Fibroblast of pulmonary artery (primary cell): ENCODE measurements at regions not wholly inside any gene's neighbourhood (a gene's known extent, or its start where the extent isn't known, plus 50 kb on each side); places are given as distances from the start of the nearest gene placed in this dataset.

ENCODE experiments used
- DNase-seq: peaks from one replicate; pipeline ENCODE4 v3.0.0-alpha.2; 2010; ENCODE audit warnings: low read depth
- H3K4me3 ChIP-seq: replicated peaks from 2 replicates; pipeline ENCODE4 v1.5.1; 2011; ENCODE audit warnings: low read depth, mild to moderate bottlenecking, control low read depth, low read length, moderate library complexity
- CTCF ChIP-seq: IDR thresholded peaks from 2 replicates; pipeline ENCODE4 v1.5.1; 2011; ENCODE audit warnings: mild to moderate bottlenecking, control low read depth, low read length, inconsistent platforms; ENCODE audit errors: missing control alignments

- no peak for TF ChIP-seq CTCF
- DNase-seq = peak; percentile 14
- no peak overlapping the region for H3K4me3 ChIP-seq
Measured at GRCh38 chr13:34085204-34085603, 267.3 kb downstream of the RFC3 start.

- no peak for TF ChIP-seq CTCF
- no peak overlapping the region for H3K4me3 ChIP-seq
- DNase-seq = no peak
Measured at GRCh38 chr13:34086281-34086680, 268.3 kb downstream of the RFC3 start.

- no peak overlapping the region for H3K4me3 ChIP-seq
- TF ChIP-seq CTCF = no peak
Measured at GRCh38 chr13:34087791-34088190, 269.8 kb downstream of the RFC3 start.

GRCh38 chr13:34103854-34104253, 285.9 kb downstream of the RFC3 start:
- no peak for TF ChIP-seq CTCF
- no peak overlapping the region for H3K4me3 ChIP-seq

More at GRCh38 chr13:34087791-34088190, 269.8 kb downstream of the RFC3 start:
- no peak for DNase-seq

GRCh38 chr13:34104853-34105252, 286.9 kb downstream of the RFC3 start:
- TF ChIP-seq CTCF = no peak
- DNase-seq = no peak

More at GRCh38 chr13:34103854-34104253, 285.9 kb downstream of the RFC3 start:
- no peak for DNase-seq

GRCh38 chr13:34107806-34108205, 289.9 kb downstream of the RFC3 start:
- TF ChIP-seq CTCF = no peak
- DNase-seq = peak; percentile 36
- no peak overlapping the region for H3K4me3 ChIP-seq

More at GRCh38 chr13:34104853-34105252, 286.9 kb downstream of the RFC3 start:
- no peak overlapping the region for H3K4me3 ChIP-seq

- TF ChIP-seq CTCF = no peak
- peak; percentile 8 for DNase-seq
- no peak overlapping the region for H3K4me3 ChIP-seq
Measured at GRCh38 chr13:34108410-34108809, 290.5 kb downstream of the RFC3 start.
